ENCODE measurements at regions not wholly inside any gene's neighbourhood (a gene's known extent, or its start where the extent isn't known, plus 50 kb on each side); places are given as distances from the start of the nearest gene placed in this dataset.

DNA sequence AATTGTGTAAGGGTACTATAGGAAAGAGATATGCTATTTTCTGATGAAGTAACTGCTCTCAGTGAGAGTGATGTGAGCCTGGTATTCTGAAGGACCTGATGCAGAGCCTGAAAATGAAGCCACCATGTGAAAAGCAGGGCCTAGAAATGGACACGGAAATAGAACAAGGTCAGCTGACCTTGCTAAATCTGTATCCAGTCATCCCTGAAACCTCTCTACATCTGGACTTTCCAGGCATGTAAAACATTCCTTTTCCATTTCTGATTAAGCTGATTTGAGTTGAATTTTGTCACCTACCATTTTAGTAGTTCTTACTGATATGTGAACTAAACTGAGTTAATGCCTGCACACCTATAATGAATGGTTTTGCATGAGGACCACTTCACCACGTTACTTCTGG lies 72.4 kb upstream of the NEIL3 start:
- WGBS (ENCODE audit: low lambda C conversion rate): 0% methylated on average over 2 of the region's 2 CpGs
- H3K36me3 ChIP-seq (replicated peaks in 1 of 2; ENCODE audit: control insufficient read depth in 1 of 2, insufficient read depth in 2 of 2, low read length in 2 of 2): no peaks in the 10 kb centered on the region
- CTCF ChIA-PET (ENCODE audit: low intra/inter-chr PET ratio, low total read pairs): no interaction called here
- H3K4me1 ChIP-seq (ENCODE audit: insufficient read depth, low read length): no peaks in the 10 kb centered on the region
- POLR2A ChIA-PET: no interaction called here
- no peaks in the 10 kb centered on the region for H4K20me1 ChIP-seq (ENCODE audit: insufficient read depth, low read length)
- no peak overlapping the region for H2AFZ ChIP-seq (ENCODE audit: low read length)
- FAIRE-seq: no peak
- H3K4me2 ChIP-seq (ENCODE audit: low read depth, low read length): no peak overlapping the region
- H3K4me3 ChIP-seq (replicated peaks in 1 of 3; ENCODE audit: insufficient read depth in 1 of 3, low read depth in 2 of 3, low read length in 3 of 3): no peak overlapping the region
- no peaks in the 10 kb centered on the region for H3K27me3 ChIP-seq (ENCODE audit: control insufficient read depth in 1 of 2, insufficient read depth in 2 of 2, low read length in 2 of 2)
- H3K9ac ChIP-seq (ENCODE audit: insufficient read depth, low read depth, low read length): no peak overlapping the region
- no TSS peak for BruUV-seq (replicated peaks)
- no peak for DNase-seq (ENCODE audit: low spot score)
- ATAC-seq: no peak
- intact Hi-C loops (cut with micrococcal nuclease; ENCODE audit: unreplicated experiment): no loop called here
- H3K9me3 ChIP-seq (ENCODE audit: low read length): no peaks in the 10 kb centered on the region
- H3K27ac ChIP-seq (ENCODE audit: extremely low read length, insufficient read depth, low read length): no peak overlapping the region
- no peaks in the 10 kb centered on the region for H3K79me2 ChIP-seq (ENCODE audit: insufficient read depth, low read length)
- in situ Hi-C loops (cut with HindIII; ENCODE audit: extremely low pct_ligation_motif_present, low pct_unique_long_range_greater_than_20kb): no loop called here
- TF ChIP-seq TBL1XR1 (IDR thresholded peaks at IDR 0.05; ENCODE audit: borderline replicate concordance, low read length, partially characterized antibody) (no peak), ZNF446 (CRISPR knock-in tag; IDR thresholded peaks at IDR 0.05) (no peak), SYNCRIP (IDR thresholded peaks at IDR 0.05; ENCODE audit: insufficient read depth, low read depth, low read length) (no peak), U2AF2 (IDR thresholded peaks at IDR 0.05; ENCODE audit: low read depth, low read length) (no peak), ZNF772 (CRISPR knock-in tag; IDR thresholded peaks at IDR 0.05) (no peak), ADNP (CRISPR knock-in tag; IDR thresholded peaks at IDR 0.05) (no peak), ZKSCAN5 (CRISPR knock-in tag; IDR thresholded peaks at IDR 0.05) (no peak)
- TF ChIP-seq, protein P1, sequence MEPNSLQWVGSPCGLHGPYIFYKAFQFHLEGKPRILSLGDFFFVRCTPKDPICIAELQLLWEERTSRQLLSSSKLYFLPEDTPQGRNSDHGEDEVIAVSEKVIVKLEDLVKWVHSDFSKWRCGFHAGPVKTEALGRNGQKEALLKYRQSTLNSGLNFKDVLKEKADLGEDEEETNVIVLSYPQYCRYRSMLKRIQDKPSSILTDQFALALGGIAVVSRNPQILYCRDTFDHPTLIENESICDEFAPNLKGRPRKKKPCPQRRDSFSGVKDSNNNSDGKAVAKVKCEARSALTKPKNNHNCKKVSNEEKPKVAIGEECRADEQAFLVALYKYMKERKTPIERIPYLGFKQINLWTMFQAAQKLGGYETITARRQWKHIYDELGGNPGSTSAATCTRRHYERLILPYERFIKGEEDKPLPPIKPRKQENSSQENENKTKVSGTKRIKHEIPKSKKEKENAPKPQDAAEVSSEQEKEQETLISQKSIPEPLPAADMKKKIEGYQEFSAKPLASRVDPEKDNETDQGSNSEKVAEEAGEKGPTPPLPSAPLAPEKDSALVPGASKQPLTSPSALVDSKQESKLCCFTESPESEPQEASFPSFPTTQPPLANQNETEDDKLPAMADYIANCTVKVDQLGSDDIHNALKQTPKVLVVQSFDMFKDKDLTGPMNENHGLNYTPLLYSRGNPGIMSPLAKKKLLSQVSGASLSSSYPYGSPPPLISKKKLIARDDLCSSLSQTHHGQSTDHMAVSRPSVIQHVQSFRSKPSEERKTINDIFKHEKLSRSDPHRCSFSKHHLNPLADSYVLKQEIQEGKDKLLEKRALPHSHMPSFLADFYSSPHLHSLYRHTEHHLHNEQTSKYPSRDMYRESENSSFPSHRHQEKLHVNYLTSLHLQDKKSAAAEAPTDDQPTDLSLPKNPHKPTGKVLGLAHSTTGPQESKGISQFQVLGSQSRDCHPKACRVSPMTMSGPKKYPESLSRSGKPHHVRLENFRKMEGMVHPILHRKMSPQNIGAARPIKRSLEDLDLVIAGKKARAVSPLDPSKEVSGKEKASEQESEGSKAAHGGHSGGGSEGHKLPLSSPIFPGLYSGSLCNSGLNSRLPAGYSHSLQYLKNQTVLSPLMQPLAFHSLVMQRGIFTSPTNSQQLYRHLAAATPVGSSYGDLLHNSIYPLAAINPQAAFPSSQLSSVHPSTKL (CRISPR knock-in tag; IDR thresholded peaks at IDR 0.05): no peak
- TF ChIP-seq, protein P2, sequence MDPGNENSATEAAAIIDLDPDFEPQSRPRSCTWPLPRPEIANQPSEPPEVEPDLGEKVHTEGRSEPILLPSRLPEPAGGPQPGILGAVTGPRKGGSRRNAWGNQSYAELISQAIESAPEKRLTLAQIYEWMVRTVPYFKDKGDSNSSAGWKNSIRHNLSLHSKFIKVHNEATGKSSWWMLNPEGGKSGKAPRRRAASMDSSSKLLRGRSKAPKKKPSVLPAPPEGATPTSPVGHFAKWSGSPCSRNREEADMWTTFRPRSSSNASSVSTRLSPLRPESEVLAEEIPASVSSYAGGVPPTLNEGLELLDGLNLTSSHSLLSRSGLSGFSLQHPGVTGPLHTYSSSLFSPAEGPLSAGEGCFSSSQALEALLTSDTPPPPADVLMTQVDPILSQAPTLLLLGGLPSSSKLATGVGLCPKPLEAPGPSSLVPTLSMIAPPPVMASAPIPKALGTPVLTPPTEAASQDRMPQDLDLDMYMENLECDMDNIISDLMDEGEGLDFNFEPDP (CRISPR knock-in tag; conservative IDR thresholded peaks at IDR 0.05): no peak
- TF ChIP-seq, protein P3, sequence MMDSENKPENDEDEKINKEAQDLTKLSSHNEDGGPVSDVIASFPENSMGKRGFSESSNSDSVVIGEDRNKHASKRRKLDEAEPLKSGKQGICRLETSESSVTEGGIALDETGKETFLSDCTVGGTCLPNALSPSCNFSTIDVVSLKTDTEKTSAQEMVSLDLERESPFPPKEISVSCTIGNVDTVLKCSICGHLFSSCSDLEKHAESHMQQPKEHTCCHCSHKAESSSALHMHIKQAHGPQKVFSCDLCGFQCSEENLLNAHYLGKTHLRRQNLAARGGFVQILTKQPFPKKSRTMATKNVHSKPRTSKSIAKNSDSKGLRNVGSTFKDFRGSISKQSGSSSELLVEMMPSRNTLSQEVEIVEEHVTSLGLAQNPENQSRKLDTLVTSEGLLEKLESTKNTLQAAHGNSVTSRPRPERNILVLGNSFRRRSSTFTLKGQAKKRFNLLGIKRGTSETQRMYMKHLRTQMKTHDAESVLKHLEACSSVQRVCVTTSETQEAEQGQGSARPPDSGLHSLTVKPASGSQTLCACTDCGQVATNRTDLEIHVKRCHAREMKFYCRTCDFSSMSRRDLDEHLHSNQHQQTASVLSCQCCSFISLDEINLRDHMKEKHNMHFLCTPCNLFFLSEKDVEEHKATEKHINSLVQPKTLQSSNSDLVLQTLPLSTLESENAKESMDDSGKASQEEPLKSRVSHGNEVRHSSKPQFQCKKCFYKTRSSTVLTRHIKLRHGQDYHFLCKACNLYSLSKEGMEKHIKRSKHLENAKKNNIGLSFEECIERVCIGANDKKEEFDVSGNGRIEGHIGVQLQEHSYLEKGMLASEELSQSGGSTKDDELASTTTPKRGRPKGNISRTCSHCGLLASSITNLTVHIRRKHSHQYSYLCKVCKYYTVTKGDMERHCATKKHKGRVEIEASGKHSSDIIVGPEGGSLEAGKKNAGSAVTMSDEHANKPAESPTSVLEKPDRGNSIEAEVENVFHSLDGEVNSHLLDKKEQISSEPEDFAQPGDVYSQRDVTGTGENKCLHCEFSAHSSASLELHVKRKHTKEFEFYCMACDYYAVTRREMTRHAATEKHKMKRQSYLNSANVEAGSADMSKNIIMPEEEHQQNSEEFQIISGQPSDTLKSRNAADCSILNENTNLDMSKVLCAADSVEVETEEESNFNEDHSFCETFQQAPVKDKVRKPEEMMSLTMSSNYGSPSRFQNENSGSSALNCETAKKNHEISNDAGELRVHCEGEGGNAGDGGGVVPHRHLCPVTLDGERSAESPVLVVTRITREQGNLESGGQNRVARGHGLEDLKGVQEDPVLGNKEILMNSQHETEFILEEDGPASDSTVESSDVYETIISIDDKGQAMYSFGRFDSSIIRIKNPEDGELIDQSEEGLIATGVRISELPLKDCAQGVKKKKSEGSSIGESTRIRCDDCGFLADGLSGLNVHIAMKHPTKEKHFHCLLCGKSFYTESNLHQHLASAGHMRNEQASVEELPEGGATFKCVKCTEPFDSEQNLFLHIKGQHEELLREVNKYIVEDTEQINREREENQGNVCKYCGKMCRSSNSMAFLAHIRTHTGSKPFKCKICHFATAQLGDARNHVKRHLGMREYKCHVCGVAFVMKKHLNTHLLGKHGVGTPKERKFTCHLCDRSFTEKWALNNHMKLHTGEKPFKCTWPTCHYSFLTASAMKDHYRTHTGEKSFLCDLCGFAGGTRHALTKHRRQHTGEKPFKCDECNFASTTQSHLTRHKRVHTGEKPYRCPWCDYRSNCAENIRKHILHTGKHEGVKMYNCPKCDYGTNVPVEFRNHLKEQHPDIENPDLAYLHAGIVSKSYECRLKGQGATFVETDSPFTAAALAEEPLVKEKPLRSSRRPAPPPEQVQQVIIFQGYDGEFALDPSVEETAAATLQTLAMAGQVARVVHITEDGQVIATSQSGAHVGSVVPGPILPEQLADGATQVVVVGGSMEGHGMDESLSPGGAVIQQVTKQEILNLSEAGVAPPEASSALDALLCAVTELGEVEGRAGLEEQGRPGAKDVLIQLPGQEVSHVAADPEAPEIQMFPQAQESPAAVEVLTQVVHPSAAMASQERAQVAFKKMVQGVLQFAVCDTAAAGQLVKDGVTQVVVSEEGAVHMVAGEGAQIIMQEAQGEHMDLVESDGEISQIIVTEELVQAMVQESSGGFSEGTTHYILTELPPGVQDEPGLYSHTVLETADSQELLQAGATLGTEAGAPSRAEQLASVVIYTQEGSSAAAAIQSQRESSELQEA (CRISPR knock-in tag; IDR thresholded peaks at IDR 0.05; ENCODE audit: not compliant biosample characterization): no peak
- TF ChIP-seq, protein P4, sequence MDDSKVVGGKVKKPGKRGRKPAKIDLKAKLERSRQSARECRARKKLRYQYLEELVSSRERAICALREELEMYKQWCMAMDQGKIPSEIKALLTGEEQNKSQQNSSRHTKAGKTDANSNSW (CRISPR knock-in tag; IDR thresholded peaks at IDR 0.05; ENCODE audit: borderline replicate concordance): no peak
